AG09319 (cell line): ENCODE measurements at regions not wholly inside any gene's neighbourhood (a gene's known extent, or its start where the extent isn't known, plus 50 kb on each side); places are given as distances from the start of the nearest gene placed in this dataset.

Experiments used
- DNase-seq: peaks from one replicate; pipeline ENCODE4 v3.0.0-alpha.2; 2010; ENCODE audit warnings: low read depth; ENCODE audit errors: extremely low read depth
- TF ChIP-seq, protein P1 (sequence below): IDR thresholded peaks from 2 replicates; pipeline ENCODE4 v1.5.1; 2011; ENCODE audit warnings: low read depth, mild to moderate bottlenecking, inconsistent platforms, low read length, moderate library complexity

DNA sequence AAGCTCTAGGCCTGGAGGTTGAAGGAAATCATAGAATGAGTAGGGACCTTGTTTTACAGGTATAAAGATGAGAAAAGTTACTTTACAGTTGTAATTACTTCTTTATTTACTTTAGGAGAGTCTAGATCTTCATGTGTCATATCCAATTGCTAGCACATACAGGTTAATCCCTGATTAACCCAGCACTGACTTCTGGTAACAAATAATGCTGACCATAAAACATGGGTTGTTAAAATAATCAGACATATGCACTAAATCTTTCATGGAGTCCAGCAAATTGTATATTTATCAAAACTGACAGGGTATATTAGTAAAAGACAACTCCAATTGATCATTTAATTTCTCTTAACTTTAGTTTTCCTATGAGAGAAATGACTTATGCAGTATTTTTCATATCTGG, 245.2 kb downstream of the NFKBIZ start:
- DNase-seq = no peak
- TF ChIP-seq, protein P1, sequence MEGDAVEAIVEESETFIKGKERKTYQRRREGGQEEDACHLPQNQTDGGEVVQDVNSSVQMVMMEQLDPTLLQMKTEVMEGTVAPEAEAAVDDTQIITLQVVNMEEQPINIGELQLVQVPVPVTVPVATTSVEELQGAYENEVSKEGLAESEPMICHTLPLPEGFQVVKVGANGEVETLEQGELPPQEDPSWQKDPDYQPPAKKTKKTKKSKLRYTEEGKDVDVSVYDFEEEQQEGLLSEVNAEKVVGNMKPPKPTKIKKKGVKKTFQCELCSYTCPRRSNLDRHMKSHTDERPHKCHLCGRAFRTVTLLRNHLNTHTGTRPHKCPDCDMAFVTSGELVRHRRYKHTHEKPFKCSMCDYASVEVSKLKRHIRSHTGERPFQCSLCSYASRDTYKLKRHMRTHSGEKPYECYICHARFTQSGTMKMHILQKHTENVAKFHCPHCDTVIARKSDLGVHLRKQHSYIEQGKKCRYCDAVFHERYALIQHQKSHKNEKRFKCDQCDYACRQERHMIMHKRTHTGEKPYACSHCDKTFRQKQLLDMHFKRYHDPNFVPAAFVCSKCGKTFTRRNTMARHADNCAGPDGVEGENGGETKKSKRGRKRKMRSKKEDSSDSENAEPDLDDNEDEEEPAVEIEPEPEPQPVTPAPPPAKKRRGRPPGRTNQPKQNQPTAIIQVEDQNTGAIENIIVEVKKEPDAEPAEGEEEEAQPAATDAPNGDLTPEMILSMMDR = no peak

DNA sequence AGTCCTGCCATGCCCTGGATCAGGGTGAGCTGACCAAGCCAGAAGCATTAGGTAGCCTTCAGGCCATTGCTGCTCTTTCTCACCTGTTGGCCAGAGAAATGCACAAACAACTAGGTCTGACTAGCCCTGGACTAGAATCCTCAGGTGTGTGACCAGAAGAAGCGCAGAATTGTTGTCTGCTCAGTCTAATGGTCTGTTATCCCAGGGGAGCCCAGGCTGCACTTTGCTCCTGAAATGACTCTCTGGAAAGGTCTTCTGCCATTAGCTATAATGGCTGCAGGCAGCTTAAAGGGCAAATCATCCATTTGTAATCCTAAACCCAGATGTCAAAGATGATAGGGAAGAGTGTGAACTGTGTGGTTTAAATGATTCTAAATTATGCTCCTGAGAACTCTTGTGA, 246.1 kb downstream of the NFKBIZ start:
- no peak for DNase-seq
- TF ChIP-seq, protein P1 = no peak

DNA sequence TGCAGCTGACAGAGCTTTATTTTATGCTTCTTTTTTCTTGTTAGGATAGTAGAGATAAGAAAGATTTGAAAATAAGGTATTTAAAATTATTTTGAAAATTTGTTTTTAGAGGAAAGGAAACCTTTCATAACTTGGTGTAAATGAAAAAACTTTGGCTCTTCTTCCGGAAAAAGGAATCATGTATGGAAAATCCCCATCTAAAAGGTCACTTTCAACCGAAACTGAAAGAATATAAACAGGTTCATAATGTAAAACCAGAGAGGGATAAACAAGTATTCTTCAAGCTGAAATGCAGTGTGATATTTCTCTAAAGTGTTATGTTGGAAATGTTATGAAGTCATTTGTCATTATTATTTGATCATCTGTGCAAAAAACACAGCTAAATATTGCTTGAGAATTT, 246.8 kb downstream of the NFKBIZ start:
- no peak for DNase-seq
- TF ChIP-seq, protein P1 = no peak

DNA sequence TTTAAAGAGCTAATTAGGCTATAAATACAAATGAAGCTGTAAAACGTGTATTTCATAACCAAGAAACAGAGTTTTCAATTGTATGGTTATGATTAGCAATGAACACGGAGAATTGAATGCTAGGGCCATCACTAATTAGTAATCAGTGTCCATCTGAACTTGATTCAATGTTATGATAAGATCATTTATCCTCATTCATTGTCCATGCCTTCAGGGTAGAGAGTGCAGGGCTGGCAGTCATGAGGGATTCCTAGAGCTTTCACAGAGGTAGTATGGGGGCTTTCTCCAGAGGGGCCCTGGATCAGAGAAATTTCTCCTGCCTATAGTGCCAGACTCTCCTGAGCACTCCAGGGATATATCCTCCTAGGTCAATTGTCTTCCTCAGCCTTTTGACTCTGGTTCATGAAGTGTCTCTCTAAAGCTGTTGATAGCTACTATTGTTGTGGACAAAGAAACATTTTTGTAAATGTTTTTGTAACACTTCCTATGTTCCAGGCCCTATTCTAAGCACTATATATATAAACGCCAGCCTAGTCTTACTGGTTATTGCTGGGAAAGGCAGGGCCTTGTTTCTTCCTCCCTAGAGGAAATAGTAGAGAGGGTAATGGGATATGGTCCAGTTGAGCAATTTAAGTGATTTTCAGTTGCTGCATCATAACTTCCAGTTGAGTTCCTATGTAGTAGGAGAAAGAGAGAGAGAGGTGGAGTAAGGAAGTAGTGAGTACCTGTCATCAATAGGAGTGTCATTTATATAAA, 249.0 kb downstream of the NFKBIZ start:
- no peak for DNase-seq
- TF ChIP-seq, protein P1 = no peak

DNA sequence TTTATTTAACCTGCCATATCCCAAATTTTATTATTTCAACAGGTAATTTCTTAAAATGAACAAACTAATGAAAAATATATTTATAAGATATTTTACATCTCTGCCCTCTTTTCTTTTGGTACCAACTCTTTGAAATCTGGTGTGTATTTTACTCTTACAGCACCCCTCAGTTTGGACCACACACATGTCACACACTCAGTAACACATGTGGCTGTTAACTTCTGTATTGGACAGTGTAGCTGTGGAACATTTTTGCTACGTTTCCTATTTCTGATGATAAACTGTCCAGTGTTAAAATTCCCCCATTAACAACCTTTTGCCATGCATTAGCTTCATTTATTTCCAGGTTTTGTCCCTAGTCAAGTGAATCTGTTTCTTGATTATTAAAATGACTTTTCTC, 250.6 kb downstream of the NFKBIZ start:
- DNase-seq = no peak
- TF ChIP-seq, protein P1 = no peak

DNA sequence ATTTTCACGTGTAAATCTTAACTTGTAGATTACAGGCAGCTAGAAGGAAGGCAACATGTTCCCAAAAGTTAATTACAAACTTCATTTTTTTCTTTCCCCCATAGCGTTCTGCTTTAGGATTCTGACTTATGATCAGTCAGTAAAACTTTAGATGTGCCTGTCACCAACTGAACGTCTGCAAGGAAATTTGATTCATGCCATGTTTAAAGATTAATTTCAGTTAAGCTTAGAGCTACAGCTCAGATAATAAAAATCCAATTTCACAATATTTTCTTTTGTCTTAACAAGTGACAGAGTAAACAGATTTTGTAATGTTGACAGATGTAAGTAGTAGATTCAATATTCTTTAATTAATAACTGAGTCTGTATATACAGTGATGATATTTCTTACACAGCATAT, 253.1 kb downstream of the NFKBIZ start:
- TF ChIP-seq, protein P1 = no peak
- no peak for DNase-seq

DNA sequence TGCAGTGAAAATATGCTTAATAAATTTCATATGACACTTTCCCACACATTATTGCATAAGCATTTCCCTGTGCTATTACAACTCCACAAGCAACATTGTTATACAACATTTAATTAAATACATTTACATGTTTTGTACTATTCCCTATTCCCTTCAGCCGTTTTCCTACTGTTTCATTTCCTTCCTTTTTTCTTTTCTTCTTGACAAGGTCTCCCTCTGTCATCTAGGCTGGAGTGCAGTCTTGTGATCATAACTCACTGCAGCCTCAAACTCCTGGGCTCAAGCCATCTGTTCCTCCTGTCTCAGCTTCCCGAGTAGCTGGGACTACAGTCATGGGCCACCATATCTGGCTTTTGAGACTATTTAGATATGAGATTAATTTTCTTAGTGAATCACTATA, 254.7 kb downstream of the NFKBIZ start:
- TF ChIP-seq, protein P1 = no peak
- no peak for DNase-seq
